ENCODE measurements at regions not wholly inside any gene's neighbourhood (a gene's known extent, or its start where the extent isn't known, plus 50 kb on each side); places are given as distances from the start of the nearest gene placed in this dataset.
A peak's percentile ranks its signal among the peaks of the same experiment; 100 is the strongest.

DNA sequence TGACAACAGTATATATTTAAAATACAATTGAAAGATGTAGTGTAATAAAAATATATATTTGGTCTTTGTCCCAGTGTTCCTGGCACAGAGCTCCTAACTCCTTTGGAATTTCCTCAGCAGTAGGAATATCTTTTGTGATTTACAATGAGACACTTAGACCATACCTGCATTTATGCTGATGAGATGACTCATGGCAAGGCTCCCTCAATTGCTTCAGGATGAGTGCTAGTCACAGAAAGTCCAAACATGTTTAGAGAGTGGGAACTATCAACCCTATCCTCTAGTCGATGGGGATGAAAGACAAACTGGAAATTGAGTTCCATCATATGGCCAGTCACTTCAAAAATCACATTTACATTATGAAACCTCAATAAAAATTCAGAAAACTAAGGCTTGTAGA lies 588.3 kb upstream of the LMCD1 start:
- DNase-seq (ENCODE audit: low read depth in 2 of 2), result no peak

DNA sequence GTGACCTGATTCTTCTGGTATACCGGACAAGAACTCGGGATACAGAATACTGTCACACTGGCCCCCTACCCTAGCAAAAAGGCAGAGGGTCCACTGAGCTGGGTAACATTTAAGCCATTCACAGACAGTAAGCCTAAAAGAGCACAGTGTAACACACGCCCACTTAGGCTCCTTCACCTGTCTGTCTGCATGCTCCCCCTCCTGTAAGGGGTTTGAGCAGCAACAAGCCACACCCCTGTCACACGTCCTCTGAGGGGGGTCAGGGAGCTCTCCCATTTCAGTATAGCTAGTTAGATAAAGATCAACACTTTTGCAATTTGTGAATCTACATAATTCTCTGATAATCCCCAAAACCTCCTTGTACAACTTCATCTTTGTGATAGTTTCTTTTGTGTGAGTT lies 586.3 kb upstream of the LMCD1 start:
- DNase-seq (ENCODE audit: low read depth in 2 of 2), result no peak

DNA sequence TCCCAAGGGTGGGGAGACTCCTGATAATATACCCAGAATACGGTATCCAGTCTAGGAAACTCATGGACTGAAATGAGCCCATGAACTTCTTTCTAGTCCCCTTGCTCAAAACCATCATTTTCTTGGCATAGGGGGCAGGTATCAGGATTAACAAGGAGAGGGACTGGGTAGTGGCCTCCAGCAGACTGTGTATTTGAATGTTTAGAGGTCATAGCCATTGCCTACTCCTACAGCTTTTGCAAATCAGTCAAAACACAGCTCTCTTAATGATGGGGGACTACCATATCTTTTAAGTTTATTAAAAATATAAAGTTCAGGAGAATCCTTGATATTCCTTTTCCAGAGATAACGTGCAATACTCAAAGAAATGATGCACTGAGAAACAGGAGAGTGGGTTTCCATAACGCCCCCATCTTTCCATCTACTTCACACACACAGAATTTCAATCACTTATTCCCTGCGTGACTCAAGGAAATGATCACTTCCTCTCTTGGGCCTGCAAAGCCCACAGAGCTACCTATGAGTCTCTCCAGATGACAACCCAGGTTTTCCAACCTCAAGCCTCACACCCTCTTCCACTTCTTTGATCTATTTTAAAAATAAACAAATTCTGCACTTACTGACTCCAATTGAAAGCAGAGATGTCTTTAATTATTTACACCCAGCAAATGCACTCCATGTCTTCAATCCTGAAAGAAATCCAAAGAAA lies 584.0 kb upstream of the LMCD1 start:
- DNase-seq (ENCODE audit: low read depth in 2 of 2), result peak in 1 of 2 experiments; percentile 20

DNA sequence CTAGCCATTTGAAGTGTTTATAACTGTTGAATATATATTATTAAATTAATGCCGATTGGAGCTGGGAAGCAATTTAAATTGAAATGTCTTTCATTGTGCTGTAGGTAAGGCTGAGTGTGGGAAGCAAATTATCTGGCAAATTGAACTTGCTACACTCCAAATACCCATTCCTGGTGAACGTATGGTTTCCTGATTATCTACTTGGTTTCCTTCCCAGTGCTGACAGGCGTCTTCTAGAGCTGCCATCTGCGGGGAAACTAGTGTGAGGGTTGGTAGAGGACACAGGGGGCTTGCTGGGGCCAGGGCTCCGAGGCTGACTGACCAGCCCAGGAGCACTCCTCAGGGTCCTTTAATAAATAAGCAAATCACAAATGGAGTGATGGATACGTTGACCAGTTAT lies 581.4 kb upstream of the LMCD1 start:
- DNase-seq (ENCODE audit: low read depth in 2 of 2), result no peak

DNA sequence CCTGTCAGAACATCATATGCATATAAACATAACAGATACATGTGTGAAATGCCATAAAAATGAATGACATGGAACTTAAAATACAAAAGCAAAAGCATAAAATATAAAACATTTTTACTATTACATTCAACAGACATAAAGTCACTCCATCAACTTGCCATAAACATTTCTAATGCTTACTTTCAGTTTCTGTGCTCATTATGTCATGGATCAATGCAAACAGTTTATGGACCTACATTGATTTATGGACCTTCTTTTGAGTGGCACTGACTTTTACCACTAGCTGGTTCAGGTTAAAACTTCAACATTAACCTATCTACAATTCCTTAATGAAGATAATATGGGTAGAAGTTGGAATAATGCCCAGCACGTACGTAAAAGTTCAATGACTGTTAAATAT lies 577.4 kb upstream of the LMCD1 start:
- no peak for DNase-seq (ENCODE audit: low read depth in 2 of 2)

DNA sequence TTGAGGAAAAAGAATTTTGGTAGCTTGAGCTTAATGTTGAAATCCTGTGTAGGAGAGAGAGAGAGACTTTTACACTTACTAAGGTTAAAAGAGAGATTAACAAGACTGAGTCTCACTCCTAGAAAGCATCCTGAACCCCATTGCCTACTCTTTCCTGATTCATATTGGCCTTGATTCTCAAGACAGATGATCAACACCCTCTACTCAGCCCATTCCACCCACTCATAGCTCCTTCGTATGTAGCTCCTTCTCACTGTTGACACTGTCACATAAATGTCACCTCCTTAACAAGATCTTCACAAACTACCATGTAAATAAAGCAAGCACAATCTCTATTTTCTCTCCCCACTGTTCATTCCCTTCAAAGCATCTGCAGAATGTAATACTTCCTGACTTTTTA lies 574.6 kb upstream of the LMCD1 start:
- DNase-seq (ENCODE audit: low read depth in 2 of 2), result no peak

DNA sequence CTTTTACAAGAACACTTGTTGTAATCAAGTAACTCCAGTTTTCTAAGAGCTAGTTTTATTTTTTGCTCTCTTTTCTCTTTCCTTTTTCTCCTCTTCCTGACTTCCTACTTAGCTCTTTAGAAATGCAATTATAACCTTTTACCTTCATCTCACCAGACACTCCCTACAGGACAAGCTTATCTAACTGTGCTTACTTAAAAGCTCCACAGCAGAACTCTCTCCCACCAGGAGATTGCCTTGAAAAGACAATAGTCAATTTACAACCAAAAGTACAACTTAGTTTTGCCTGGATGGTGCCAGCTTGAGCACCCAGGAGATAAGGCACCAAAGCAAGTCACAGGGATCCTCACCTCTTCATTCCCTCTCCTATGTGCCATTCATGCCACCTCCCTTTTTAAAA lies 573.8 kb upstream of the LMCD1 start:
- DNase-seq (ENCODE audit: low read depth in 2 of 2), result no peak

DNA sequence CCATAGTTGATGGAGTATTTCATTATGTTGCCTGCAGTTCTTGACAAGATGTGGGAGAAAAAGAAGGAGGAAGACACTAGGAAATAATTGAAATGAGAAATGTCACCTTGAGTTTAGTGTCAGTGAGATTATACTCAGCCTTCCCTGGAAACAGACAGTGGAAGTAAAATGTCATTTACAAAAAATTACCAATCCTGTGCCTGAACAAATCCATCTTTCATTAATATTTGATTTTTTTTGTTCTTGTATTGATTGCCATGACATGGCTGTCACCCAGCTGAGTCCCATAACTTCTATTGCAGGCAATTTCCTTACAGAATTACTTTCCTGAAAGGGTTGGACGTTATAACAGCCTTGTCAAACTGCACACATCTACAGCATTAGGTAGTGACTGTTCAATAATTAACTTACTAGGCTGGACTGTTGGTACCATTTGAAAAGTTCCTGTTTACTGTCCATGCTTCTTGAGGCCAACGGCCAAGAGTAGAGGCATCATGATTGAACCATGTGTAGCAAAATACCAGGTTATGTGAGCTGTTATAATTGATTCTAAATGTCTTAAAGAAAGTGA lies 572.2 kb upstream of the LMCD1 start:
- no peak for DNase-seq (ENCODE audit: low read depth in 2 of 2)

DNA sequence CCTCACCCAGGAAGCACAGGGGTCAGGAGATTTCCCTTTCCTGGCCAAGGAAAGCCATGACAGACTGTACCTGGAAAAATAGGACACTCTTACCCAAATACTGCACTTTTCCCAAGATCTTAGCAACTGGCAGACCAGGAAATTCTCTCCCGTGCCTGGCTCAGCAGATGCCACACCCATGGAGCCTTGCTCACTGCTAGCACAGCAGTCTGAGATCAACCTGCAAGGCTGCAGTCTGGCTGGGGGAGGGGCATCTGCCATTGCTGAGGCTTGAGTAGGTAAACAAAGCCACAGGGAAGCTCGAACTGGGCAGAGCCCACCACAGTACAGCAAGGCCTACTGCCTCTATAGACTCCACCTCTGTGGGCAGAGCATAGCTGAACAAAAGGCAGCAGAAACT lies 567.3 kb upstream of the LMCD1 start:
- no peak for DNase-seq (ENCODE audit: low read depth in 2 of 2)

DNA sequence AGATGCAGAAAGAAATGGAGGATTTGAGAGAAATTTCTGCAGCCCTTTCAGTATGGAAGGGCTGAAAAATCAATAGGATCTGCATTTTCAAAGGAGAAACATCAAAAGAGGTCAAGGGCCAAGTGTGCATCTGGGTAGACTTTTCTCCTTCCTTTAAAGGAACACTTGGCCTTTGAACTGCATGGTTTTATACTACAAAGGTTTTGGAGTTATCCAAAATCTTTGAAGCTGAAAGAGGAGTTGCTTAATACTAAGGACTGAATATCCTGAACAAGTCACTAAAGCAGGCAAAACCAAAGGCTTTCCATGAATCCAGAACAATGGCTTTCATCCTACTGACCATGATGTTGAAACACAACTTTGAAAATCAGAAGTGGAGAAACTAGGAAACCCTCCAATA lies 553.7 kb upstream of the LMCD1 start:
- no peak for DNase-seq (ENCODE audit: low read depth in 2 of 2)

DNA sequence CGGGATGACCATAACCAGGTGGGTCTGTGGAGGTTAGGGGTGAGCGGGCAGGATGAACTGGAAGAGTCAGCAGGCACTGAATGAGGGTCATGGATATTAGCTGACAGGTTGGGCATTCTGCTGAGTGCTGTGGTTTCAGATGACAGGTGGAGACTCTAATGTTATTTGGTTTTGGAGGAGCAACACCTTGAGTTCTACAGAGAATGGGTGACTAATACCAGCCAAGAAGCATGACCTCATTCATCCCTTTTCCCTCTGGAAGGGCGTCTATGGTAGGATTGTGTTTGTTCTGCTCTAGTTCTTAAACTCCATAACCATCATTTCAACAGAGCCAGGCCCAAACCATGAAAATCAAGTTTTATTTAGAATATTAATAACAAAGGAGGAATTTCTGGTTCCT lies 550.7 kb upstream of the LMCD1 start:
- no peak for DNase-seq (ENCODE audit: low read depth in 2 of 2)

DNA sequence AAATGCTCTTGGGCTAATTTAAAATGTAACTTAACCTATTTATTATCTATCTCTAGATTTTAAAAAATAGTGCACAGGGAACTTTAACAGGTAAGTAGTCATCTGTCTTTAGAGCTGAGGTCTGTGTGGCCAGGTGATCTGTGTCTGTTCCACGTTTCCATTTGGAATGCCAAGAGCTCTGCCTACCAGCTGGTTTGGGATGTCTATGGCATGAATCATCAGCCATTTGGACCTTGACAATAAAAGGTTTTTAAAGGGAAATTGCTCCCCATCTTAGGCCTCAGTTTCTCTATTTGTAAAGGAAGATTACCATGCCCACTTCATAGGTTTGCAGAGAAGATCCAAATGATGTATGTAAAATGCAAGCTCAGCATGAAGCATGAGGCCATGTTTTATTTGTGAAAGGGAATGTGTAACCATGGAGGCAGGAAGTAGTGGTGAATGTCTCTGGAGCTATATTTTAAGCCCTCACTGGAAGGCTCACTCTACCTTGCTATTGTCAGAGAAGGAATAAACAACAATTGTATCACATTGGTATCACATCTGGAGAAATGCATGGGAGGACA lies 548.1 kb upstream of the LMCD1 start:
- no peak for DNase-seq (ENCODE audit: low read depth in 2 of 2)

DNA sequence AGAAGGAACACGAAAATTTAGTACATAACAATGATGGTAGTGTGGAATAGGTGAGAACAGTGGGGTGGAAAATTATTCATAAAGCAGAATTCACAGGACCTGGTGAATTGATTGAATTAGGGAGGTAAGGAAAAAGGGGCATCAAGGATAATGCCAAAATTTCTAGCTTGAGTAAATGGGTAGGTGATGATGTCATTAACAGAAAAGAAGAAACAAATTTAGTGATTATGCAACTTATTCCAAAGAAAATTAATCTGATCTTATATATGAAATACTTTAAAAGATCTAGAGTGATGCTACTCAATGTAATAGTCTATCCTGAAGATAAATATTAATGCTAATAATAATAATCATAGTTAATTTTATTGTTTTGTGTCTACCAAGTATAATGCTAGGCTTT lies 544.6 kb upstream of the LMCD1 start:
- no peak for DNase-seq (ENCODE audit: low read depth in 2 of 2)

DNA sequence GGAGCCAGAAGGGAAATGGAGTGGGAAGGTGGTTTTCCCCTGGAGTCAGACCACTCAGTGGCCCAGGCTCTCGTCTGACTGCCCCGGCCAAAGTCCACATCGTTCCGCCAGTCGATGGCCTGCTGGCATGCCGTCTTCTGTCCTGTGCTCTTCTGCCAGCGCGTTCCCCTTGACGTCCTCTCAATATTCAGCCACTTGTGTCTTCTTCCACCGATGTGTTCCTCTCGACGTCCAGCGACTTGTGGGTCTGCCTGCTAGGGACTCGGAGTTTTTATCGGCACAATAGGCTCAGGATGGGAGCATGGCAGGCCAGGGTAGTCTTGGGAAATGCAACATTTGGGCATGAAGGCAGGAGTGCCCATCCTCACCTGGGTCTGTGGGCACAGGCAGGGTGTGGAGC lies 542.5 kb upstream of the LMCD1 start:
- no peak for DNase-seq (ENCODE audit: low read depth in 2 of 2)

DNA sequence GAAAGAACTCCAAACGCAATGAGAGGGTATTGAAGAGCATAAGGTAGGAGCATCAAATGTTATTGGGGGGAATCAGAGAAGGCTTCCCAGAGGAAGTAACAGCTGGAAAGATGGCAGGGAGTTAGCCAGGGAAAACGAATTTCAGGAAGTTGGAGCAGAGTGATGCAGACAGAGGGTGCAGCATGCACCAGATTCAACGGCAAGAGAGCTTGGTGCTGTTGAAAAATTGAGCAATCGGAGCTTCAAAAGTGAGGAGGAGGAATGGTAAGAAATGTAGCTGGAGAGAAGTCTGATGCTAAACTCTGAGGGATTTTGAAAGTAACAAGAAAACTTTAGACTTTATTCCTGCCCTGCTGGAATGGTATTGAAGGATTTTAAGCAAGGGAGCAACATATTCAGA lies 541.0 kb upstream of the LMCD1 start:
- no peak for DNase-seq (ENCODE audit: low read depth in 2 of 2)

DNA sequence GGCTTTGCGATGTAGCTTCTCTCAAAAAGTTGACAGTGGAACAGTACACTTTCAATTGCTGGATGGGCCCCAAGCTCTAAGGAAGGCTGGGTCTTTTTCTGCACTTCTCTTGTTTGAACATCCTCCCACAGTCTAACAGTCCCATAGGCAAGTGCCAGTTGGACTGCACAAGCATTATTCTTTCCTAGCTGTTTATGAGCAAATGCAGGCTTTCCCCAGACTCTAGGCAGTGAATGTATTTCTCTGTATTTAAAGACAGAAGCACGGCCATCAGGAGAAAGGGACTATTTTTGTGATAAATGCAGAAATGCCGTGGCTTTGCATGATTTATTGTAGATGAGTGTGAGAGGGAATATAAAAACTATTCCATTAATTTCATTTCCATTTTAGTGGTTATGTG lies 539.3 kb upstream of the LMCD1 start:
- no peak for DNase-seq (ENCODE audit: low read depth in 2 of 2)

DNA sequence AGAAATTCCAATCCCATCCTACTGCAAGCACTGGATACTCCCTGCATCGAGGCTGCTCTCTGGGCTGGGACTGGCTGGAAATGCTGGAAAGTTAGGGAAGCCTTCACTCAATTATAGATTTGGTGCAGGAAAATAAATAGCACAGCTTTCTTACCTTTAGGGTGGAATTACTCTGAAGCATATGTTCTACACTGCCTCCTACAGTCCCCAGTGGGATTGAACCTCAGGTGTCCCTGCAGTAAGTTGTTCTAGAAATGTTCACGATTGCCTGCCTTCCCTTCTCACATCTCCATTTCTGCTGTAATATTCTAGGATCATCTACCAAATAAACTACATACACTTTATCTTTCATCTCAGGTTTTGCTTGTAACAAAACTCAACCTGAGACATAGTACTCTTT lies 536.7 kb upstream of the LMCD1 start:
- no peak for DNase-seq (ENCODE audit: low read depth in 2 of 2)

DNA sequence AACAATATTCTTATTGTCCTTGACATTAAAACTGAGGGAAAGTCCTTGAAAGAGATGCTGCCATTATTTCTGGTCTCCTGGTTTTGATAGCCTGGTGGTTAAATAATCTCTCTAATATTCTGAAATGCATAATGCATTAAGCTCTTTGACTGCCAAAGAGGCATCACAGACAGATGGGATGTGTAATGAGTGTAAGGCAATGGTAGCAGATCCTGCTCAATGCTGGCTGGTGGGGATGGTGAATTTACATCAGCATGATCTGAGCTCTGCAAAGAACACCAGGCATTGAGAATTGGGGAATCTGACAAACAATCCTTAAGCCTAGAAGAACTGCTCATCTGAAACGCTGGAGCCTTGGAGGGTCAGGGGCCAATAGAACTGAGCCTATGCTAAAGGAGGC lies 528.6 kb upstream of the LMCD1 start:
- no peak for DNase-seq (ENCODE audit: low read depth in 2 of 2)

DNA sequence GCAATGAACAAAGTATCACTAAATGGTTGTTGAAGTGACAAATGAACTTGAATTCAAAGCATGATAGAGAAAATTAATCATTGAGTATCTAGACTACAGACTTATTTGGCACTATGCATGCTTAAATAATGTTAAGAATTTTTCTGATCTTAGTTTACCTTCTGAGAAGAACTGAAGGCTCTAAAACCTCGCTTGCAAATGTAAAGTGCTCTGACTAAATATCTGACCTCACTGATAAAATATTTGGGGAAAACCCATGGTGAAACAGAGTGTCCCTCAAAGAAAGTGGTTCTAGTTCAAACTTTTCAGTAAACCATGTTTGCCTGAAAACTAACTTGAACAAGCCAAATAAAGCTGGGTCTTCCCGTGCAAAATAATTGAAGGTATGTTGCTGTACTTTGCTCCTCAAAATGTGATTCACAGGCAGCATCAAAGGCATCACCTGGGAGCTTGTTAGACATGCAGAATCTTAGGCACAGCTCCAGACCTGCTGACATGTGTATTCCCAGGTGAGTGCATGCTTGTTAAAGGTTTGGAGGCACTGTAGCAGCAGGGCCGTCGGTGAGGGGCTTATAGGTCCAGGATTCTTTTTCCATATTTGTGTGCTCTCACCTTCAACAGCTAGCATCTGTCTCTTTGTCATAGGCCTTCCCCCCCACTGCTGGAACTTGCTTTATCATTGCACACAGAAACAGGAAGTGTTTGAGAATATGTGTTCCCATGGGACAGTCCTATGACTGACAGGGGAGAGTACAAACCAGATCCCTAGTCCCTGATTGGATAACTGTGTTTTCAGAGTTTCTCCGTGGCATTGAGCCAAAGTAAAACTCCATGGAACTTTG lies 524.2 kb upstream of the LMCD1 start:
- no peak for DNase-seq (ENCODE audit: low read depth in 2 of 2)

DNA sequence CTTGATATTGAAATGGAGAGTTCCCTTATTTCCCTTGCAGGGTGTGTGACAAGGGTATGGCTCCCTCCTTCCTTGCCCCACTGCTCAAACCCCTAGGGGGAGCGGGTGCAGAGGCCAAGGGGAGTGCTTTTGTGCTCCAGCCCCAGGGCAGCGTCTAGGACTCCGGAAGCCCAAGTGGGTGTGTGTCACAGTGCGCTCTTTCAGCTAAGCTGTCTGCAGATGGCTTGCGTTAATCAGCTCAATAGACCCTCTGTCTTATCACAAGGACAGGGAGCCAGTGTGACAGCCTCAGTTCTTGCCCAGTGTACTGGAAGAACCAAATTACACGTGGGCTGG lies 523.6 kb upstream of the LMCD1 start:
- DNase-seq (ENCODE audit: low read depth in 2 of 2), result no peak

DNA sequence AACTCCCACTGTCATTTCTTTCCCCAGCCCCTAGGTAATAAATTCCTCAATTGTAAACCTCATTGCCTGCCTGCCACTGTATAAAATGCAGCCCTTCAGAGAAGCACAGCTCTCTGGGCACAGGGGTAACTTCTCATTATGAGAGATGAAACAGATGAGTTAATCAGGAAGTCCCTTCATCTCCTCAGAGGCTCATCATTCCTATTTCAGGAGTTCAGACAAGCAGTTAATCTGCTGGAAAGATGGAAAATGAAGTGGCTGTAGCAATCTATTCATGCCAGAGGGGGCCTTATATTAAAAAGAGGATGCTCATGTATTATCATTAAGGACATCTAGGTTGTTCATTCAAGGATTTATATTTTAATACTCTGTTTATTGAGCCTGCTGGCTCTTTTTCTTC lies 519.5 kb upstream of the LMCD1 start:
- DNase-seq (ENCODE audit: low read depth in 2 of 2), result no peak

DNA sequence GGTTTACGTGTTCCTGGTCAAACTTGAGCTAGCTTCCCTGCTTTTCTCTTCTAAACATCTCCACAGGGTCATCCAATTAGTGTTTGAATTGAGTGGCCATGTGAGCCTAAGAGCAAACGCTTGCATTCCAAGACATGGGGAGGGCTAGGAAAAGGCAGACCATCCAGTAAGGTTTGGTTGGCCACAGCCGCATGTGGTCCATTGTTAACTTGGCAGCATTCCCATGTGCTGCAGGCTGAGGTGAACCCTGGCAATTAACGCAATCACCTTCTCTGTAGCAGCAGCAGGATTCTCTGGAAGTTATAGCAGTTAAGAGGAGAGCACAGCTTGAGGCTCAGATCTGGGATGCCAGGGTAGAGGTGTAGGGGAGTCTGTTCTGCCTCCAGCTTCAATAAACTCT lies 502.2 kb upstream of the LMCD1 start:
- no peak for DNase-seq (ENCODE audit: low read depth in 2 of 2)

DNA sequence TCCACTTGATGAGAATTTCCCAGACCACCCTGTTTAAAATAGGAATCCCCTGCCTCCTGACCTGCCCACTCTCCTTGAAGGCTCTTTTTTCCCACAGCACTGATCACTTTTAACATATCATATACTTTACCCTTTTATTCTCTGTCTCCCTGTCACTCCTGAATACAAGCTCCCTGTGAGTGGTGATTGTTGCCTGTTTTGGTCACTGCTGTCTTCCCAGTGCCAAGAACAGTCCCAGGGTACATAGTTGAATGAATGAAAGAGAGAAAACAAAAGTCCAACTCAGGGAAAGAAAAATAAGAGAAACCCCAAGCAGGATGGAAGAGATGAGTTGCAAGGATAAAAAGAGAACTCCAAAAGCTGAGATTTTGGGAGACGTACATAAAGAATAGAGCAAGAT lies 500.3 kb upstream of the LMCD1 start:
- no peak for DNase-seq (ENCODE audit: low read depth in 2 of 2)
